ENCODE measurements at regions not wholly inside any gene's neighbourhood (a gene's known extent, or its start where the extent isn't known, plus 50 kb on each side); places are given as distances from the start of the nearest gene placed in this dataset.

DNA sequence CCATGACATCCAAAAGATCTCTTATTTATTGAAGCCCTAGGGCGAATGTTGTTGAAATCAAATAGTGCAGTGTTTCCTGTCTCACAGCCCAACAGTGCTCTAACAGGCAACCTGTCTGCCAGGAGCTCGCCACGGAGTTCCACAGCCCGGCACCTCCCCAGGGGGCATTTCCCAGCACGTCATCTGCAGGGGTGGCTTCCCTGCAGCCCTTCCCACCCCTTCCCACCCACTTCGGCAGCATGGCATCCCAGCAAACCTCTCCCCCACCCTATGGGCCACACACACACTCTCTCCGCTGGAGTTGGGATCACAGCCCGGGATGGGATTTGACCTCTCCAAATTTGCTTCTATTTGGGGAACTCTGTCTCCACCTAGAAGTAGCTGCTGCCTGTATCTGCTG, 62.7 kb upstream of the C14orf180 start:
- DNase-seq (no peak), ATAC-seq (no peak)
- no peak overlapping the region for H3K27ac Mint-ChIP-seq
- no peaks in the 10 kb centered on the region for H3K36me3 ChIP-seq (ENCODE audit: control insufficient read depth, insufficient read depth, low read length)
- H3K9me3 ChIP-seq (ENCODE audit: control insufficient read depth, insufficient read depth, low read length), result no peaks in the 10 kb centered on the region
- H3K4me3 ChIP-seq (ENCODE audit: low read length), result no peak overlapping the region
- H3K4me1 Mint-ChIP-seq, result no peaks in the 10 kb centered on the region
- H3K27me3 Mint-ChIP-seq (ENCODE audit: low read depth in 2 of 2), result peaks cover 0 to 2% of the 10 kb centered on the region in 2 donors
- no peaks in the 10 kb centered on the region for H3K36me3 Mint-ChIP-seq
- no peak overlapping the region for H3K4me3 Mint-ChIP-seq
- H3K4me1 ChIP-seq (ENCODE audit: control insufficient read depth, insufficient read depth, low read length), result no peaks in the 10 kb centered on the region
- no peaks in the 10 kb centered on the region for H3K9me3 Mint-ChIP-seq
- TF ChIP-seq, protein P1, sequence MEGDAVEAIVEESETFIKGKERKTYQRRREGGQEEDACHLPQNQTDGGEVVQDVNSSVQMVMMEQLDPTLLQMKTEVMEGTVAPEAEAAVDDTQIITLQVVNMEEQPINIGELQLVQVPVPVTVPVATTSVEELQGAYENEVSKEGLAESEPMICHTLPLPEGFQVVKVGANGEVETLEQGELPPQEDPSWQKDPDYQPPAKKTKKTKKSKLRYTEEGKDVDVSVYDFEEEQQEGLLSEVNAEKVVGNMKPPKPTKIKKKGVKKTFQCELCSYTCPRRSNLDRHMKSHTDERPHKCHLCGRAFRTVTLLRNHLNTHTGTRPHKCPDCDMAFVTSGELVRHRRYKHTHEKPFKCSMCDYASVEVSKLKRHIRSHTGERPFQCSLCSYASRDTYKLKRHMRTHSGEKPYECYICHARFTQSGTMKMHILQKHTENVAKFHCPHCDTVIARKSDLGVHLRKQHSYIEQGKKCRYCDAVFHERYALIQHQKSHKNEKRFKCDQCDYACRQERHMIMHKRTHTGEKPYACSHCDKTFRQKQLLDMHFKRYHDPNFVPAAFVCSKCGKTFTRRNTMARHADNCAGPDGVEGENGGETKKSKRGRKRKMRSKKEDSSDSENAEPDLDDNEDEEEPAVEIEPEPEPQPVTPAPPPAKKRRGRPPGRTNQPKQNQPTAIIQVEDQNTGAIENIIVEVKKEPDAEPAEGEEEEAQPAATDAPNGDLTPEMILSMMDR (IDR thresholded peaks at IDR 0.05), result no peak
- 68% methylated on average over 8 of the region's 8 CpGs for WGBS (ENCODE audit: insufficient coverage)
- no peak overlapping the region for H3K27ac ChIP-seq (ENCODE audit: low read length)
- intact Hi-C loops (cut with micrococcal nuclease), result no loop called here
- H3K27me3 ChIP-seq (ENCODE audit: control insufficient read depth, insufficient read depth, low read length), result no peaks in the 10 kb centered on the region

DNA sequence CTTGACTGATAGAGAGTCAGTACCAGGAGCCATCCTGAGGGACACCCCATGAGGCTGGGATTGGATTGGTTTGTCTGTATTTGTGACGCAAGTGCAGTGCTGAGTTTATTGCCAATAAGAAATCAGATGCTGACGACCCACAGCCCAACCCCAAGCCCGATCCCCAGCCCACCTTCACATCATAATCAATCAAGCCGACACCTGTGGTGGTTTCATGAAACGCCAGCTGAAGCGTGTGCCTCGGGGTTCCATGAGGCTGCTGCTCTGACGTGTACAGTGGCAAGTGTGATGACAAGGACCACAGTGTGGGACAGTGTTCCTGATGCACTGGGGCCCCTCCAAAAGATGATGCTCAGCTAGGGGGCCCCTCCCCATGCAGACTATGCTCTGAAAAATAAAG, 62.1 kb upstream of the C14orf180 start:
- H3K9me3 Mint-ChIP-seq, result no peaks in the 10 kb centered on the region
- H3K27me3 Mint-ChIP-seq (ENCODE audit: low read depth in 2 of 2), result peaks cover 0 to 2% of the 10 kb centered on the region in 2 donors
- 91% methylated on average over 7 of the region's 8 CpGs for WGBS (ENCODE audit: insufficient coverage)
- no peaks in the 10 kb centered on the region for H3K36me3 ChIP-seq (ENCODE audit: control insufficient read depth, insufficient read depth, low read length)
- no peaks in the 10 kb centered on the region for H3K9me3 ChIP-seq (ENCODE audit: control insufficient read depth, insufficient read depth, low read length)
- no peaks in the 10 kb centered on the region for H3K36me3 Mint-ChIP-seq
- intact Hi-C loops (cut with micrococcal nuclease), result no loop called here
- no peak overlapping the region for H3K4me3 ChIP-seq (ENCODE audit: low read length)
- H3K4me1 Mint-ChIP-seq, result no peaks in the 10 kb centered on the region
- H3K27me3 ChIP-seq (ENCODE audit: control insufficient read depth, insufficient read depth, low read length), result no peaks in the 10 kb centered on the region
- H3K4me3 Mint-ChIP-seq, result no peak overlapping the region
- H3K27ac Mint-ChIP-seq, result no peak overlapping the region
- H3K27ac ChIP-seq (ENCODE audit: low read length), result no peak overlapping the region
- no peak for DNase-seq
- no peak for ATAC-seq
- H3K4me1 ChIP-seq (ENCODE audit: control insufficient read depth, insufficient read depth, low read length), result no peaks in the 10 kb centered on the region
- TF ChIP-seq, protein P1 (IDR thresholded peaks at IDR 0.05), result no peak

GRCh38 chr14:104517867-104518266, 61.7 kb upstream of the C14orf180 start:
- peaks cover 0 to 2% of the 10 kb centered on the region in 2 donors for H3K27me3 Mint-ChIP-seq (ENCODE audit: low read depth in 2 of 2)
- no peak for DNase-seq
- Histone ChIP-seq H3K9me3 (ENCODE audit: control insufficient read depth, insufficient read depth, low read length) (no peaks in the 10 kb centered on the region), H3K27ac (ENCODE audit: low read length) (no peak overlapping the region), H3K36me3 (ENCODE audit: control insufficient read depth, insufficient read depth, low read length) (no peaks in the 10 kb centered on the region), H3K4me1 (ENCODE audit: control insufficient read depth, insufficient read depth, low read length) (no peaks in the 10 kb centered on the region), H3K27me3 (ENCODE audit: control insufficient read depth, insufficient read depth, low read length) (no peaks in the 10 kb centered on the region), H3K4me3 (ENCODE audit: low read length) (no peak overlapping the region)
- TF ChIP-seq, protein P1 (IDR thresholded peaks at IDR 0.05), result no peak
- intact Hi-C loops (cut with micrococcal nuclease), result no loop called here
- WGBS (ENCODE audit: insufficient coverage), result 88% methylated on average over 14 of the region's 14 CpGs
- H3K9me3 Mint-ChIP-seq, result no peaks in the 10 kb centered on the region
- H3K4me3 Mint-ChIP-seq, result no peak overlapping the region
- H3K36me3 Mint-ChIP-seq, result no peaks in the 10 kb centered on the region
- no peak overlapping the region for H3K27ac Mint-ChIP-seq
- H3K4me1 Mint-ChIP-seq, result no peaks in the 10 kb centered on the region
- no peak for ATAC-seq

GRCh38 chr14:104518659-104519350, 60.8 kb upstream of the C14orf180 start:
- Histone ChIP-seq H3K4me3 (ENCODE audit: low read length) (no peak overlapping the region), H3K4me1 (ENCODE audit: control insufficient read depth, insufficient read depth, low read length) (no peaks in the 10 kb centered on the region), H3K27ac (ENCODE audit: low read length) (no peak overlapping the region), H3K27me3 (ENCODE audit: control insufficient read depth, insufficient read depth, low read length) (no peaks in the 10 kb centered on the region), H3K9me3 (ENCODE audit: control insufficient read depth, insufficient read depth, low read length) (no peaks in the 10 kb centered on the region), H3K36me3 (ENCODE audit: control insufficient read depth, insufficient read depth, low read length) (no peaks in the 10 kb centered on the region)
- Mint-ChIP-seq H3K4me1 (no peaks in the 10 kb centered on the region), H3K27ac (no peak overlapping the region), H3K36me3 (no peaks in the 10 kb centered on the region), H3K27me3 (ENCODE audit: low read depth in 2 of 2) (peaks cover 0 to 2% of the 10 kb centered on the region in 2 donors), H3K9me3 (no peaks in the 10 kb centered on the region), H3K4me3 (no peak overlapping the region)
- intact Hi-C loops (cut with micrococcal nuclease), result no loop called here
- TF ChIP-seq, protein P1 (IDR thresholded peaks at IDR 0.05), result no peak
- no peak for DNase-seq
- ATAC-seq, result no peak
- WGBS (ENCODE audit: insufficient coverage), result 83% methylated on average over 18 of the region's 18 CpGs
